CD4-positive, alpha-beta T cell treated with Interleukin-15 for 1 hour (primary cell): ENCODE measurements at regions not wholly inside any gene's neighbourhood (a gene's known extent, or its start where the extent isn't known, plus 50 kb on each side); places are given as distances from the start of the nearest gene placed in this dataset.

Experiments
- DNase-seq: peaks from one replicate; pipeline ENCODE4 v3.0.0-alpha.2; 2020

DNA sequence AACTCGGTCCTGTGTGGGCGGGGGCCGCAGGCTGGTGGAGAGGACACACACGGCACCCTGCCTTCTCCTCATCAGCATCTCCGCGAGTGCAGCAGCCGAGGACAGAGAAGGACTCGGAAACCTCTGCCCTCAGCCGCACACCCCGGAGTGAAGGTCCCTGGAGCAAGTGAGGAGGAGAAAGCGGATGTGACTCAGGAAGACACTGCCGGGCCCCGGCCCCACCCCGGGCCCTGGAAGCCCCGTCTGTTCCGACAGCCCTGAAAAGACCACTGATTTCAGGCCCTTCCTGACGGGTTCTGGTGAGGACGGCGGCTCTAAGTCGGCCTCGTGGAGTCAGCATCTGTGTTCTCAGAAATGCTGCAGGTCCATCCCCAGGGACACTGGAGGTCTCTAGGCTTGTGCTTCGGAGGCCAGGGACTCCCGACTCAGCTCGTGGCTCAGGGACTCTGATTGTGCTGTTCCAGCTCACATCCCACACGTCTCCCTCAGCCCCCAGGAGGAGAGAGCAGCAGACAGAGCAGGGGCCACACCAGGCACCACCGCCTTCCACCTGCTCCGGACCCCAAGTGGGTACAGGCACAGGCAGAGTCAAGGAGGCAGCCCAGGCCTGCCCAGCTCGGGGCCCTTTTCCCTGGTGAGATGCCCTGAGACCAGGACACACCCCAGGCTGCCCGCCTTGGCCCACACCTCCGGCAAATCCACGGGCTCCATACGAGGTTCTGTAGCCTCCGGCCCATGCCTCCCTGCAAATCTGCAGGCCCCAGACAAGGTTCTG is 134.5 kb upstream of the NKX1-1 start:
- DNase-seq, result no peak

DNA sequence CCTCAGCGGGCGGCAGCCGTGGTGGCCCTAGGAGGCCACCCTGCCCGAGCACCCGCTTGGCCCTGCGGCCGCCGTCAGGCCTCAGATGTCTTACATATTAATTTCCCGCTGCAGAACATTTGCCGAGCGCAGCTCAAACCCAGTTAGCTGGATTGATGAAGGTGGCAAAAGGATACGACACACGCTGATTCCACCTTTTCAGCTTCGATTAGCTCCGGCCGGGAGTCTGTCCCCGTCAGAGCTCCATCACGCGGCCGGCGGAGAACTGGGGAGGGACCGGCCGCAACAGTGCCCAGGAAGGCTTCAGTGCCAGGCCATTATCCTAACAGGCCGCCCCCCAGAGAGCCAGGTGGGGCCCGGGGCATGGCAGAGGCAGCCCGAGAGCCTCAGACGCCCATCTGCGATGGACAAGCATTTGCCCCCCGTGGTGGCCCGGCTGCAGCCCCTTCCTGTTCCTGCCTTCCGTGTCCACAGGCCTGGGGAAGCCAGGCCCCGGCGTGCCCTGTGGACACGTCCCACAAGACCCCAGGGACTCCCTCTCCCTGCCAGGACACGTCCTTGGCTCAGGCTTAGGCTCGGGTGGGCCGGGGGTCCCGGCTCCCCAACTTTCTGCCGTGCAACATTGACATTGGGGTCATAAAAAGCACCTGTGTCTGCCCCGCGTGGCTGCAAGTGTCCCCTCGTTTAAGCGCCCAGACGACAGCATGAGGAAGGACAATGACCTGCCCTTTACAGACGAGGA is 133.8 kb upstream of the NKX1-1 start:
- no peak for DNase-seq

GRCh38 chr4:1538941-1539772 is 132.9 kb upstream of the NKX1-1 start:
- no peak for DNase-seq

DNA sequence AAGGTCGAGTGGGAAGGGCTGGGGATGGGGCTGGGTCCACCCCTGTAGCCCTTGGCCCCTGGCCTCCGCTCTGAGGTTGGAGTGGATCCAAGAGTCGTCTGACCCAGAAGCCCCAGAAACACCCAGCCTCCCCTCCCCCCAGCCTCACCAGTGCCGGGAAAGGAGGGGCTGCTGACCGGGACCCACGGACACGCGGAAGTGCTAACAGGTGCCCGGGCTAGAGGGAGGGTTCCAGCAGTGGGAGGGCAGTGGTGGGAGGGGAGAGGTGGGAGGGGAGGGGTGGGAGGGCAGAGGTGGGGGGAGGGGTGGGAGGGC is 131.8 kb upstream of the NKX1-1 start:
- DNase-seq, result no peak

DNA sequence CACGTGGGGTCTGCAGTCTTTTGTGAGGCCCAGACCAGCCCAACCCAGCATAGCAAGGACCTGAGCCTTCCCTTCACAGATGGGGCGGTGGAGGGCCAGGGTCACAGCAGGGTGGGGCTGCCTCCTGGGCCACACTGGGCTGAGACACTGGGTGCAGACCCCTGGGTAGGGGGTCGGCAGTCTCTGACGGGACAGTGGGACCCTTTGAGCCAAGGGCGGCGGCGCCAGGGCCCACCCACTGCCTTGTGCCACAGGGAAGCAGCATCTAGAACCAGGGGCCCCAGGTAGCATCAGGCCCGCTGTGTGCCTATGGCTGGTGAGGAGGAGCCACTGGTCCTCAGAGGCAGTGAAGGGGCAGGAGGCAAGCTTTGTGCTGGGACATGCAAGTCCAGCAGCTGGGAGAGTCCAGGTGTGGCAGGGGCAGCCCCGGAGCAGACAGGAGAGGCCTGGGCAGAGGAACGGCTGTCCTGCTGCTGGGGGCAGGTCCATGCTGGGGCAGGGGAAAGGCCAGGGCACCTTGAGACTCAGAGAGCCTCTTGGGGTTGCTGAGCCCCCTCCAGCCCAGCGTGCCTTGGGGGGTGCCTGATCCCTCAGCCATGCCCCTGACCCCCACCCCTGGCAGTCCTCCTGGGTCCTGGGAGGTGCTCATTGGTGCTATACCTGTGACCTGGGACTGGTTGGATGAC is 131.3 kb upstream of the NKX1-1 start:
- no peak for DNase-seq

GRCh38 chr4:1536579-1537409 is 130.6 kb upstream of the NKX1-1 start:
- no peak for DNase-seq

GRCh38 chr4:1535926-1536578 is 129.8 kb upstream of the NKX1-1 start:
- DNase-seq, result no peak

DNA sequence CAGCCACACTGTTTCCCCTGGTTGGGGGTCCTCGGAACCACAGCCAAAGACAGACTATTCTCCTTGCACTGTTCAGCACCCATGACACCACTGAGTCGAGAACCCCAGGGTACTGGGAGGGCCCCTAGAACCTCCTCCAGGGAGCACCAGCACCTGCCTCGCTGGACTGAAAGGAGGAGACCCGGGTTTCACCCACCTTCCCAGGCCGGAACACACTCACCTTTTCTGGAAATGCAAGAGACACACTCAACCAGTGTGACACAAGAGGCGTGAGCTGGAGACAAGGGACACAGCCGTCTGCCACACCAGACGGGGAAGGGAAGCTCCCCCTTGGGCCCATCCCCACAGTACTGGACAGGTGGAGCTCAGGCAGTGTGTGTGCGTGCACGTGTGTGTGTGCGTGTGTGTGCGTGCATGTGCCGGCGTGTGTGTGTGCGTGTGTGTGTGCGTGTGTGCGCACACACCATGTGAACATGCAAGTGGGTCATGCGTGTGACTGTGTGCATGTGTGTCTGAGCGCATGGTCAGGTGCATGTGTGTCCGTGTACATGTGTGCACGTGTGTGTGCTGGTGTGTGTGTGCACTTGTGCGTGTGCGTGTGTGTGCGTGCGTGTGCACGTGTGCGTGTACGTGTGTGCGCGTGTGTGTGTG is 128.8 kb upstream of the NKX1-1 start:
- no peak for DNase-seq

DNA sequence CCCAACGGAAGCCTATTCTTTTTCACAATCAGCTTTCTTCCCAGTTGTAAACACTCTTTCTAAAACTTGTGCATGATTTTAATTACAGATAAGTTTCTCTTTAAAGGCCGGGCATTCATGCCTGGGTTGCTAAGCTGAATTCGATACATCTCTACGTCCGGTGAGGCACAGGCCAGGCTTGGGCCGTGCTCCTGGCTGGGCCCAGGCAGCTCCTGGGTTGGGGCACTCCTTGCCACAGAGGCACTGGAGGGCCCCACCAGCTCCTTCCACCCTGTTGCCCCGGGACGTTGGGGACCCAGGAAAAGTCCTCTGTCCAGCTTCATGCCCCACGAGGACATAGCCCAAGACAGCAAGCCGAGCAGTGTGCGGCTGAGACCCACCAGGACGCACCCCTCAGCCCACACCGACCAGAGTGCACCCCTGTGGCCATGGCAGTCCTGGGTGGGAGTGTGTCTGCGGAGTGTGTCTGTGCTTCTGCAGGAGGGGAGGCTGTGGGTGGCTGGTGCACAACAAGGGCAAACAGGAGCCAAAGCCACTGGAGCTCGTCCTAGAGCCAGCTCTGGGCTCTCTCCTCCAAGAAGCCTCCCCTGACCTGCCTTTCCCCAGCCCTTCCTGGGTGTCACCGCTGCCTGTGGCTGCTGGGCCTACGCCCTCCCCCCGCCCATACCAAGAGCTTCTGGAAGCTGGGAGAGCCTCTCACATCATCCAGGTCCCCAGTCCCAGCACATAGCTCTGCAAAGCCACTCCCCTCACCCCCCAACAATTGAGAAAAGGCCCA is 128.0 kb upstream of the NKX1-1 start:
- no peak for DNase-seq

- DNase-seq, result no peak
Observed at GRCh38 chr4:1533501-1534064, 127.3 kb upstream of the NKX1-1 start.

GRCh38 chr4:1532549-1533395 is 126.5 kb upstream of the NKX1-1 start:
- no peak for DNase-seq

DNA sequence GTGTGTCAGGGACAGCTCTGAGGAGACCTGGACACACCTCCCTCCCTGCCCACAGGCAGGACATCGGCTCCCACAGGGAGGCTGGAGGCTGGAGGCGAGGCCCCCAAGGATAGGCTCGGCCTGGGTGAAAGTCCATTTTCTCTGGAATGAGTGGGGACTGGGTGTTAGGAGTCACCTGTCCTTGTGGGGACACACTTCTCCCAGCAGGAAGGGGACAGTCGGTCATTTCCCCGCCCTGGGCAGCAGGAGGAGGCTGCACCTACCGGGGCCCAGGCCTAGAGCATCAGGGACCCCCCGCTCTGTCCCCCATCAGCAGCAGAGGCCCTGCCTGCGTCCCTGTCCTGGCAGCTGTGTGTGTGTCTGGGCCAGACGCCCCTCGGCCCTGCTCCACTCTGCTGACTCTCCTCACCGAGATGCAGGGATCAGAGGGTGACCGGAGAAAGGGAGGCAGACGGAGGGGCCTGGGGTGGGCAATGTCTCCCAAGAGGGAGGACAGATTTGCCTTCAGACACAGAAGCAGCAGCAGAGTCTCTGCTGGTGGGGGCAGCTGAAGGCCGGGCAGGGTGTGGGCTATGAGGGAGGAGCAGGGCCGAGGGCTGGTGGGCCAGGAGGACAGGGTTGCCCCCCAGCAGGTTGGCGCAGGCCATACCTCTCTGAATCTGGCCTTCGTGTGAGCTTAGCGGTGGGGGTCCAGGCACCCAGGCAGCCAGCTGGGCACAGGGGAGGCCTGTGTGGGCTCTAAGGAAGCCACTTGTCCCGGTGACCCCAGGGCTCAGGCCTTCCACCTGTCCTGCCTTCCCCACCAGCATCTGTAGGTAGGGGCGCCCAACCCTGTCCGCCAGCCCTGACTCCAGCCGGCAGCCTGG is 125.7 kb upstream of the NKX1-1 start:
- no peak for DNase-seq

GRCh38 chr4:1530356-1530755 is 124.1 kb upstream of the NKX1-1 start:
- no peak for DNase-seq

DNA sequence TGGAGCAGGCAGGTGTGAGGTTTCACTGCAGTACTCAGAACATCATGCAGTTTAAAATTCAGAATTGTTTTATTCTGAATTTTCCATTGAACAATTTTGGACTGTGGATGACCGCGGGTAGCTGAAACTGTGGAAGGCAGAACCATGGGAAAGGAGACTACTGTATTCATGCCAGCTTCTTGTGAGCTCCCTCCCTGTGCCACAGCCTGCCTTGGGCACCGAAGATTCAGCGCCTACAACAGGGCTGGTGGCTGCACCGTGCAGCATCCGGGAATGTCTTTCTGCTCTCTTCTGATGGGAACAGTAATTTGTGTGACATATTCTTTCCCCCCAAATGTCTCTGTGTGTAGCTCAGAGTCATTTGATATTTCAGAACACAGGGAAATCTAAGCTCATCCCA is 118.5 kb upstream of the NKX1-1 start:
- DNase-seq, result no peak

DNA sequence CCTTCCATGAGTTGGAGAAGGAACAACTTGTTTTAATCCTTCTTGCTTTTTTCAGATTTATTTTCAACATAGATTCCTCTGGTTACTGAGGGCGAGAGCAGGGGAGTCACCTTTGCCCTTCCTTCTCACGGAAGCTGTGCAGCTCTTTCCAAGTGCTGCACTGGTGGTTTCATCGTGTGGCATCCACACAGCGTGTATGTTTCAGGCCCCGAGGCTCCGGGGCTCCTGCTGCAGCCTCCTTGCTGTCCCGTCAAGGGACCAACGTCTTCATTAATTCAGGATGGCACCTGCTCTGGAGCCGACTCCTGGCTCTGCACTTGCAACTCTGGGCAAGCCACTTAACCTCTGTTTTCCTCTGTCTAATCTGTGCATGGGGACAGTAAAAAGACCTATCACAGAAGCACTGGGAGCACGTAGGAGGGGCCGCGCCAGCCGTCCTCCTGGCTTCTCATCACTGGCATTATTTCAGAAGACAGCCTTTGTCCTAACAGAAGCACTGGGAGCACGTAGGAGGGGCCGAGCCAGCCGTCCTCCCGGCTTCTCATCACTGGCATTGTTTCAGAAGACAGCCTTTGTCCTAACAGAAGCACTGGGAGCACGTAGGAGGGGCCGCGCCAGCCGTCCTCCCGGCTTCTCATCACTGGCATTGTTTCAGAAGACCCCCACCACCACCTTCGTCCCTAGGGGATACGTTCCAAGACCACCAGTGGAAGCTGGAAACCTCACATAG is 117.8 kb upstream of the NKX1-1 start:
- no peak for DNase-seq

DNA sequence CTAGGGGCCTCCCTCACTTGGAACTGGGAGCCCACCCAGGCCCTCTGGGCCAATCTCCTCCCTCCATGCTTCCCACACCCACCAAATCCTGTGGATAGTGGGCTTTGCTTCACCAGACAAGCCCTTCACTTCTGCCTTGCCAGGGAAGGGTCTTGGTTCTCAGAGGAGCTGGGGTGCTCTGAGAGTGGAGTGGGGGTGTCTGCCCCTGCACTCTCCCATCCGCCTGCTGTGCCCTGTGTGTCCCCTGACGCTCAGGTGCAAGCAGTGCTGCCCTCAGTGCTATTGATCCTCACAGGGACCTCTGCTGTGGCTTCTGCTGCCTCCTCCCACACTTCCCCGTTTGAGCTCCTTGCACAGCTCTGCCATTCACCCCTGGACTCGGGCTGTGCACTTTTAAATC is 117.3 kb upstream of the NKX1-1 start:
- DNase-seq, result no peak

DNA sequence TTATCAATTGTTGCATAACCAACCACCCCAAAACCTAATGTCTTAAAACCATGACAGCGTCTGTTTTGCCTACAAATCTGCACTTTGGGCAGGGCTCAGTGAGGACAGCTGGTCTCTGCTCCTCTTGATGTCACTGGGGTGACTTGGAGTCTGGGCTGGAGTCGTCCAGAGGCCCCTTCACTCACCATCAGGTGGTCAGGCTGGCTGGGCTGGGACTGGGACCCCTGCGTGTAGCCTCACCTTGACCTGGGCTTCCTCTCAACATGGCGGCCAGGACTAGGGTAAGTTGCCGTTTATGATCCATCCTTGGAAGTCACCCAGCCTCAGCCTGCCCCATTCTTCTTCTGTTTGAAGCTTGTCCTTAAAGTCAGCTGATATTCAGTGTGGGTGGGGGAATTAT is 116.8 kb upstream of the NKX1-1 start:
- DNase-seq, result no peak
